GM21576 (cell line): ENCODE measurements at regions not wholly inside any gene's neighbourhood (a gene's known extent, or its start where the extent isn't known, plus 50 kb on each side); places are given as distances from the start of the nearest gene placed in this dataset.
"Not testable (repeated sequence)": the region's sequence is repeated elsewhere in the genome, so short reads cannot be mapped to it uniquely, and the experiment has no call there.

Experiments
- ATAC-seq: cut with Tn5 transposase; IDR thresholded peaks from one replicate; pipeline ENCODE4 v1.9.1; 2021; ENCODE audit warnings: mild to moderate bottlenecking, moderate library complexity; ENCODE audit not compliant: unreplicated experiment

- no peak for ATAC-seq
These were observed 68.3 kb downstream of the DYRK2 start for GRCh38 chr12:67716817-67717216.

DNA sequence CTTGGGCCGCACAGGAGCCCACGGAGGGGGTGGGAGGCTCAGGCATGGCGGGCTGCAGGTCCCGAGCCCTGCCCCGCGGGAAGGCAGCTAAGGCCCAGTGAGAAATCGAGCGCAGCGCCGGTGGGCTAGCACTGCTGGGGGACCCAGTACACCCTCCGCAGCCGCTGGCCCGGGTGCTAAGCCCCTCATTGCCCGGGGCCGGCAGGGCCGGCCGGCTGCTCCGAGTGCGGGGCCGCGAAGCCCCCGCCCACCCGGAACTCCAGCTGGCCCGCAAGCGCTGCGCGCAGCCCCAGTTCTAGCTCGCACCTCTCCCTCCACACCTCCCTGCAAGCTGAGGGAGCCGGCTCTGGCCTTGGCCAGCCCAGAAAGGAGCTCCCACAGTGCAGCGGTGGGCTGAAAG lies 70.8 kb downstream of the DYRK2 start:
- not testable (repeated sequence) for ATAC-seq

DNA sequence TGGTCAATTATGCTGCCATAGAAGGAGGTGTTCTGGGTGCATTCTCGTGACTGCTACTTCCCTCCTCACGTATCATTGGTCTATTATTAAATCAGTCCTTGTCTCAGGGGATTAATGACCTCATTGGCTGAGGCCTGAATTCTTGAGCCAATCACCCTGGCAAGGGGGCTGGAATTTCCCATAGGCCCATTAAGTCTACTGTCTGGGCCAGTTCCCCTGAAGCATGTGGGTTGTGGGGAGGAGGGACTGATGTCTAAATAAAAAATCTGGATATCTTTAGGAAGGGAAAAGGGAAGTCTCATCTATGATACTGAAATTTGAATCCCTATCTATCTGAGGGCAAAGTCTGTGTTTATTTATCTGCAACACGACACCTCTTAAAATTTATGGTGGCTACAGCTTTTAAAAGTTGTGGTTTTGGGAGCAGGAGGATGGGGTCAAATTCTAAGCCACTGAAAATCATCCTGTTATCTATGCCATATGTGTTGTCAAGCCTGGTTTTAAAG lies 71.9 kb downstream of the DYRK2 start:
- no peak for ATAC-seq

- no peak for ATAC-seq
These were observed 72.7 kb downstream of the DYRK2 start for GRCh38 chr12:67721248-67721647.

DNA sequence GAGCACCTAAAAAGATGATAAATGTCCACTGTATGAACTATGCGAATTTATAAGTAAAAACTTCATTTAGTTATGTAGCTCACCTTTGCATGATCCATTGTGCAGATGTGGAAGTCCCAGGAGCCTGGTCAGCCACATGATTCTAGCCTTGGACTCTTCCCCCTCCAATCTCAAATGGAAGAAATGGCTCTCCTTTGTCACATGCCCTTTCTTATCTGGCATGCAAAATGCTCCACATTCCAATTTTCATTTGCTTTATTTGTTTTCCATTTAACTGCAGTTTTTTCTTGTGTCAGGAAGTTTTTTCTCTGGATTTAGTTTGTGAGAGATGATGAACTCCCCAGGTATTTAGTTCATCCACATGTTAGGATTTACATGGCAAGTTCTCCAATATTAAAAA lies 73.8 kb downstream of the DYRK2 start:
- ATAC-seq, result no peak

DNA sequence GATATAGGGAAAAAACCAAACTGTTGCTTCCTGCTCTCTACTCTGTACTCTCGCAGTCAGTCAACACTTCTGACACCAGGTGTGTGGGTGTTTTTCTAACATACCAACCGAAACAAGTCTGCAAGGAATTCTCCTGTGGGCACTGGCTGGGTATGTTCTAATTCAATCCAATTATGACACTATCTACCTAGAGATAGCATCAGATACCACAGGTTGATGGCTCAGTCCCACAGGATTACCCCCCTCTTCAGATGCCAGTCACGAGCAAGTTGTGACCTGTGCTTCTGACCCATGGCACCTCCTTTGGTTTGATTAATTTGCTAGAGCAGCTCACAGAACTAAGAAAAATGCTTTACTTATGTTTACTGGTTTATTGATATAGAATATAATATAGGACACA lies 78.3 kb downstream of the DYRK2 start:
- no peak for ATAC-seq

- ATAC-seq, result no peak
These were observed 79.4 kb downstream of the DYRK2 start for GRCh38 chr12:67727702-67728666.

- ATAC-seq, result no peak
These were observed 84.3 kb downstream of the DYRK2 start for GRCh38 chr12:67732857-67733256.

GRCh38 chr12:67735868-67736267 lies 87.3 kb downstream of the DYRK2 start:
- no peak for ATAC-seq

GRCh38 chr12:67740711-67741110 lies 92.2 kb downstream of the DYRK2 start:
- no peak for ATAC-seq

DNA sequence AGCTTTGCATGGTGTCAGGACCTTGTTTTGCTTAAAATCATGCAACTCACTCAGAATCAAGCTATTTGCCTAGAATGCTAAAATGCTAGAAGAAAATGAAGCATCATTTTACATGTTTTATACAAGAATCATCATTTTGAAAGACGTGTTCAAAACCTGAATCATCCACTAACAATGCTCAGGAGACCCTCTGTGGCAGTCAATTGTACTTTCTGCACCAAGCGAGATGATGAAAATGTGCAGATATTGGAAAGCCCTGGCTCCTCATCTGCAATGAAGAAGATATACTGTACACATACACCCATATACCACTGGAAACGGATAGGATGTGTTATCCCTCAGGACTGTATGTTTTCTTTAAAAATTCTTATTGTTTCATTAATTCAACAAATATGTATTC lies 92.7 kb downstream of the DYRK2 start:
- no peak for ATAC-seq

- no peak for ATAC-seq
These were observed 93.9 kb downstream of the DYRK2 start for GRCh38 chr12:67742461-67742860.

DNA sequence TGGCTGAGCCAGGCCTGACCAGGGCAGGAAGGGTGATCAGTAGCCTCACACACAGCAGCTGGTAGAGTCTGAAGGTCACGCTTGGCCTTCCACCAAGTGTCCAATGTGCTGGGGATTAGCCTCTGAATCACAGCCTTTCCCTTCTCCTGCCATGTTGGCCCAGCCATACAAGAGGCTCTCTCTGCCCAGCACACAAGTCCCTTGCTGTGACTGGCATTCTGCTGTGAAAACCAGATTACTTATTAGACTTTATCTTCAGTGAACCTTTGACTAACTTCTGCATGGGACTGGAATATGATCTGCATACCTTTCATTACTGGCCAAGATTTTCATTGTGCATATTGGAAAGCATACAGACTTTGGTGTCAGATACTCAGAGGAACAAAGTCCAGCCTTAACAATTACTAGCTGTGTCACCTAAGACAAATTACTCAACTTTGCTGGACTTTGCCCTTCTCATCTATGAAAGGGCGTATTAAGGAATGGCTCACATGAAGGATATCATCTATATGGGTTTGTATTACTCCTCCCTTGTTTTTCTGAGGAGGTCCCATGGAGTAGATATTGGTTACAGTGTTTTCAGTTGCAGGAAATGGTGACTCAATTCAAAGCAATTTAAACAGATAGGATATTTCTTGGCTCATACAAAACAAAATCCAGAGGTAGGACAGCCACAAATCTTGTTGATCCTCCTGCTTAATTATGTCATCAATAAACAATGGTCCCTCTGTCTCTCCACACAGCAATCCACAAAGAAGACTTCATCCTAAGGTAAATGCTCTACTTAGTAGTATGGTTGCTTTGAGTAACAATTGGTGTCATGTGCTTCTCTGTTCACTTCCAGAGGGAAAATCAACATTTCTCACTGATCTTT lies 99.6 kb downstream of the DYRK2 start:
- ATAC-seq, result no peak

- ATAC-seq, result no peak
These were observed 100.1 kb downstream of the DYRK2 start for GRCh38 chr12:67748743-67749040.

- ATAC-seq, result no peak
These were observed 102.1 kb downstream of the DYRK2 start for GRCh38 chr12:67750513-67751183.

GRCh38 chr12:67751381-67751928 lies 102.9 kb downstream of the DYRK2 start:
- ATAC-seq, result no peak

DNA sequence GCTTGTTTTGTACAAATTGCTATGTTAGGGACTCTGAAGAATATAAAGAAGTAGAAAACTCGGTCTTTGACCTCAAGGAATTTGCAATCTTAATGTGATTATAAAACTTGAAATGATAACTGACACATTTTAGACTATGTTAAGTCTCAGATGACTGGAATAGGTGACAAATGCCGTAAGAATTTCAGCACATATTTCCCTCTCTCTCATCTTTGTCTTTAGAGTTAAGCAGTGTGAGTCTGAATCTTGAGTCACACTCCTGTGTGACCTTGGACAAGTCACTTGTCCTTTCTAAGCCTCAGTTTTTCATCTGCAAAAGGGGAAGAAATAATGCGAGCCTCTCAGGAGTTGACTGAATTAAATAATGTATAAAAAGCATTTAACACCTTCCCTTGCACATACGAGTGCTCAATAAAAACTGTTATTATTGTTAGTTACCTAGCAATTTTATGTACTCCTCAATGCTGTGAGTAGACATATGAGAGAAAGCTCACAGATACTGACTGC lies 103.7 kb downstream of the DYRK2 start:
- ATAC-seq, result no peak

DNA sequence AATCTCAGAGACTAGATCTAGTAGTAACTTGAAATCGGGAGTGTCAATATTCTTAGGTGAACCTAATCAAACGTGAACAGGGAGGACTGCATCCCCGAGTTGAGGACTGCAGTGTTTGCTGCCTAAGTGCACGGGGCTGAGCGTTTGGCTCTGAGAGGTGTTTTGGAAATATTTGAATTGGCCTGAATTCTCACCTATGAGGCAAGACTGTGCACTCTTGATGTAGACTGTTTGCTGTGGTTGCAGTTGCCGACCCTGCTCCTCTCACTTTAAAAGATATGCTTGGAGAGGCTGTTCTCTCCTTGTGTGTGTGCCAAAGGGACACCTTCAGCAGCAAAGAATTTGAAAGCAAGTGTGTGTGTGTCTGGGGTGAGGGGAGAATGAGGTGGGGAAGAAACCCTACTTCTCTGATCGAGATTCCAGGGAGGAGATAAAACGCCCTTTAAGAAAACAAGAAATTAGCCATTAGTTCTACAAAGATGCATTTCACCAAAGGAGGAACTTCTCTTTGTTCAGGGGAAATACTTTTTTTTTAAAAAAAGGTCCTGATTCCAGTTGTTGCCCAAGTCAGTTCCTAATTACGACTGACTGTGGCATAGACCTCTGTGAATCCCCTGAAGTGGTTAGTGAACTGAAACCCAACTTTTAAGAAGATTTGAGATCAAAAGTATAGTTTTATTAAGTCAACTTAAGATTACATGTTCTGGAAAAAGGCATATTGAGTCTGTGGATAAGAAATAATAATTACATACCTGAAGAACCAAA lies 106.6 kb downstream of the DYRK2 start:
- no peak for ATAC-seq

DNA sequence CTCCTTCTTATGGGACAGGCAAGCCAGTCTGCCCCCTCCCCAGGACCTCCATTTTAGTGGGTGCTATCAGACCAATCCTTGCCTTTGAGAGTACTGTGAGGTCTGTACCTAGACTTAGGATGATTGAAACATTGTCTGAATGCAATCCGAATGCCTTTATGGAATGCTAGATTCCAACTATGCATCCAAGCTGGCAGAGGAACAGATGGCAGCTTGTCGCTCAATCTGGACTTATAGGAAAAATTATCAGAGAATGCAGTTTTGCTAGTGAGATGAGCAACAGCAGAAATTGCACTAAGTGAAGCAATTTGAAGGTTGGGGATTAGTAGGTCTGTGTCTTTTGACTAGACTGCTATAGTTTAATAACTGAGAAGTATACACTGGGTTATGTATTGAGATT lies 109.1 kb downstream of the DYRK2 start:
- ATAC-seq, result no peak

DNA sequence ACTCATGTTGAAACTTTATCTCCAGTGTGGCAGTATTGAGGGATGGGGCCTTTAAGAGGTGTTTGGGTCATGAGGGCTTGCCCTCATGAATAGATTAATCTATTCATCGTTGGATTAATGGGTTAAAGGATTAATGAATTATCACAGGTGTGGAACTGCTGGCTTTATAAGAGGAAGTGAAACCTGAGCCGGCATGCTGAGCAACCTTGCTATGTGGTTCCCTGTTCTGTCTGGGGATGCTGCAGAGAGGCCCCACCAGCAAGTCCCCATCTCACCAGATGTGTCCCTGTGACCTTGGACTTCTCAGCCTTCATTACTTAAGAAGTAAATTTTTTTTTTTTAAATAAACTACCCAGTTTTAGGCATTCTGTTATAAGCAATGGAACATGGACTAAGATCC lies 109.6 kb downstream of the DYRK2 start:
- peak; percentile 99 for ATAC-seq
